Activated CD4-positive, alpha-beta T cell treated with anti-CD3 and anti-CD28 coated beads for 48 hours (primary cell): ENCODE measurements at regions not wholly inside any gene's neighbourhood (a gene's known extent, or its start where the extent isn't known, plus 50 kb on each side); places are given as distances from the start of the nearest gene placed in this dataset.

ENCODE experiments used
- DNase-seq: peaks from one replicate; pipeline ENCODE4 v3.0.0-alpha.2; 2020

- DNase-seq = no peak
Measured at GRCh38 chr11:88448131-88448670, 110.7 kb upstream of the CTSC start.

GRCh38 chr11:88447281-88447680, 109.7 kb upstream of the CTSC start:
- no peak for DNase-seq

GRCh38 chr11:88439356-88439755, 101.8 kb upstream of the CTSC start:
- no peak for DNase-seq

- no peak for DNase-seq
Measured at GRCh38 chr11:88438721-88439120, 101.2 kb upstream of the CTSC start.

- no peak for DNase-seq
Measured at GRCh38 chr11:88435415-88435814, 97.9 kb upstream of the CTSC start.

GRCh38 chr11:88434333-88434976, 96.9 kb upstream of the CTSC start:
- DNase-seq = no peak

- no peak for DNase-seq
Measured at GRCh38 chr11:88433536-88434230, 96.1 kb upstream of the CTSC start.

GRCh38 chr11:88431675-88432341, 94.3 kb upstream of the CTSC start:
- DNase-seq = no peak

- no peak for DNase-seq
Measured at GRCh38 chr11:88428959-88429358, 91.4 kb upstream of the CTSC start.

- no peak for DNase-seq
Measured at GRCh38 chr11:88427719-88428118, 90.2 kb upstream of the CTSC start.

- DNase-seq = no peak
Measured at GRCh38 chr11:88424881-88425280, 87.3 kb upstream of the CTSC start.

- peak; percentile 58 for DNase-seq
Measured at GRCh38 chr11:88421530-88421929, 84.0 kb upstream of the CTSC start.

- DNase-seq = no peak
Measured at GRCh38 chr11:88420165-88420791, 82.7 kb upstream of the CTSC start.

GRCh38 chr11:88418508-88418907, 81.0 kb upstream of the CTSC start:
- no peak for DNase-seq

GRCh38 chr11:88415495-88415894, 78.0 kb upstream of the CTSC start:
- DNase-seq = no peak

GRCh38 chr11:88414981-88415413, 77.5 kb upstream of the CTSC start:
- DNase-seq = peak; percentile 15

GRCh38 chr11:88414385-88414861, 76.9 kb upstream of the CTSC start:
- DNase-seq = no peak

GRCh38 chr11:88411265-88411664, 73.7 kb upstream of the CTSC start:
- no peak for DNase-seq

GRCh38 chr11:88410656-88411055, 73.1 kb upstream of the CTSC start:
- DNase-seq = no peak

- no peak for DNase-seq
Measured at GRCh38 chr11:88410056-88410455, 72.5 kb upstream of the CTSC start.

- no peak for DNase-seq
Measured at GRCh38 chr11:88406876-88407275, 69.3 kb upstream of the CTSC start.

- DNase-seq = no peak
Measured at GRCh38 chr11:88405853-88406252, 68.3 kb upstream of the CTSC start.
